GM18951 (cell line): ENCODE measurements at regions not wholly inside any gene's neighbourhood (a gene's known extent, or its start where the extent isn't known, plus 50 kb on each side); places are given as distances from the start of the nearest gene placed in this dataset.

Experiments used
- POLR2A ChIP-seq: IDR thresholded peaks from 4 replicates; pipeline ENCODE4 v1.6.1; 2011; ENCODE audit warnings: mild to moderate bottlenecking; ENCODE audit not compliant: insufficient read length, insufficient read depth; ENCODE audit errors: extremely low read depth
- in situ Hi-C: fragments of 300-500 bp; cut with MboI; formaldehyde crosslinking; loops from one replicate; pipeline ENCODE4 v1.12.0; 2022; ENCODE audit warnings: low sequenced_read_pairs, mixed read lengths, inconsistent platforms; ENCODE audit not compliant: unreplicated experiment

DNA sequence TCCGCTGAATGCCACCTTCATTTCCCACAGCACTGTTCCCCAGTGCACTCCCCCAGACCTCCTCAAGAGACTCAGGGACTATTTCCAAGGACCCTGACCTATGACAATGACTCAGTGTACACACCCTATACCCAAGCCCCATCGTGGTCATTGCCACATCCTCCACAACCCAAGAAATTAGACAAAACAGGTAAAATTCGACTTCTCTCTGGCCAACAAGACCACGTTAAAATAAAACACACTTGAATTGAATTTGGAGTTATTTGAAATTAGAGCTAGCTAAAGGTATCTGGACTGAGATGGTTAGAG, 126.4 kb upstream of the NCK2 start:
- no peak for TF ChIP-seq POLR2A
- in situ Hi-C loops = no loop called here

DNA sequence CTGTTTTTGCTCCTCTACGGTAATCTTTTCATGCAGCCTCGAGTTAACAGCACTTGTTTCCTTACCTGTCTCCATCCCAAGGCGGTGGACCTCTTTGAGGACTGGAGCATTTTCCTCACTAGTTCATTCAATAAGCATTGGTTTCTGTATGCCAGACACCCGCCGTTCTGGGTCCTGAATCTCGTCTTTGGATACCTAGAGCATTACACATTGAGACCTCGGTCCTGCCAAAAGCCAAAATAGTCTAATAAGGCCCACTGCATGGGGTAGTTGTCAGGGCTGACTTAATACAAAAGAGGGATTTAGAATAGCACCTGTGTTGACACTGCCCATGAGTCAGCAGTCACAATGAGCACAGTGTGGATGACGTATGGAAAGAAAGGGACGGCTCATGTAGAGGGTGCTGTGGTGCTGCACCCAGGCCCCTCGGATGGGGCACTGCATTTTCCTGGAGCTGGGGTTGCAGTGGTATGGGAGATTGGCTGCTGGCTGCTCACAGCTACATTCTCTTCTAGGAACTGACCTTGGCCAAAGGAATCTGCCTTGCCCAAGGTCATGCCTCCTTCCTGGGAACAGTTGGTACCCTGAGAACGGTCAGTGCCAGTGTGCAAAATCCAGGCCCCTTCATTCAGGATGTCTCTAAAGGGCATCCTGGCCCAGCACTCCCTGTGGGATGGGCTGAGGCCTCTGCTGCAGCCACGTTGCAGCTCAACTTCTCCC, 126.9 kb upstream of the NCK2 start:
- in situ Hi-C loops = no loop called here
- no peak for TF ChIP-seq POLR2A

DNA sequence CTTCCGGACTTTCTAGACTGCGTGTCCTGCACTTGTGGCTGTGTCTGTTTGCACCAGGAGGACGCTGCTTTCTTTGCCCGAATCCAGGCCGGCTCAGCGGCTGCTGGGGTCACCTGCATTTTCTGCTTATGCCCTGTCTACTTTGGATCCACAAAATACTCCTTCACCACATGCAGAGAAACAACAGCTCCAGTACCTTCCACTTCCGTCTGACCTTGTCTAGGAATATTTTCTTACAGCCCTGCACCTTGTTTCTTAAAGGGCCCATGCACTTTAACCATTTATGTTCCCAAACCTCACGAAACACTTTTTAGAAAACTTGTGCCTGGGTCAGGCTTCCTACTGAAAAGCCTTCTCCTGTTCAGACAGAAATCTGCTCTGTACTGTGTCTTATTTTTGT, 129.4 kb upstream of the NCK2 start:
- no peak for TF ChIP-seq POLR2A

DNA sequence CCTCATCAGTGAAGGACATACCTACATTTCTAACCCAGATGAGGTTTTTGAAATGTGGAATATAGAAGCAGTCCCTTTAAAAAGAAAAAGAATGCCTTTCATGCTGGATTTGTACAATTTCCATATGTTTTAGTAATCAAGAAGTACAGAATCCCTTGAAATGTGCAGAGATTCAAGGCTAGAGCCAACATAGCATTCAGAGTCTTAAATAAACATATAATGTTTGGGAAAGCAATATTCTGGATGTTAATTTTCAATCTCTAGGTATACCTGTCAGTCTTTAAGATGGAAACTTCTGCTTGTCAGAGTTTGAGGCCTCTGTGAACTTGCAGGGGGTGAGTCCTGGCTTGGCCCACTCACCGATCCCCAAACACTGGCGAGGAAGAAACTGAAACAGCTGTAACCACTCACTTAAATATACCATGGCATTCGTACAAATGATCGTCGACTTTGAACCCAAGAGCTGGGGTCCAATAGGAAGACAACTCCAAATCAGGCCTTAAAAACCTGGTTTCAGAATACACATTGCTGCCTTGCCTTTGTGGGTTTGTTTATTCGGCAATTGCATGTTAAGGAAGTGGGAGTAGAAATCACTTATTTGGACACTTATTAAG, 132.8 kb upstream of the NCK2 start:
- in situ Hi-C loops = no loop called here
- TF ChIP-seq POLR2A = no peak

More for the DNA sequence above, 129.4 kb upstream of the NCK2 start:
- in situ Hi-C loops = no loop called here

DNA sequence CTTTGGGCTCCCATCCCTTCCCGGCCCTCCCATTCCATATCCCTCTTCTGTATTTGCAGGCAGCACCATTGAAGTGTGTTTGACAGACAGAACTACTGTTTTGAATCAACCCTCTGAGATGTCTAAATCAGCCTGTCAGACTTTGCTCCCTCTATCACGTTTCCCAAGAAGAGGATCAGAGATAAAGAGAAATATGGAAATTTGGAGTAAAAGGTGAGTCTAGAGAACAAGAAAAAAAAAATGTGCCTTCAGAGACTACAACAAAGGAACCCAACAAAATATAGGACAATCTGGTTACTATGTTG, 133.4 kb upstream of the NCK2 start:
- no peak for TF ChIP-seq POLR2A
- in situ Hi-C loops = no loop called here

DNA sequence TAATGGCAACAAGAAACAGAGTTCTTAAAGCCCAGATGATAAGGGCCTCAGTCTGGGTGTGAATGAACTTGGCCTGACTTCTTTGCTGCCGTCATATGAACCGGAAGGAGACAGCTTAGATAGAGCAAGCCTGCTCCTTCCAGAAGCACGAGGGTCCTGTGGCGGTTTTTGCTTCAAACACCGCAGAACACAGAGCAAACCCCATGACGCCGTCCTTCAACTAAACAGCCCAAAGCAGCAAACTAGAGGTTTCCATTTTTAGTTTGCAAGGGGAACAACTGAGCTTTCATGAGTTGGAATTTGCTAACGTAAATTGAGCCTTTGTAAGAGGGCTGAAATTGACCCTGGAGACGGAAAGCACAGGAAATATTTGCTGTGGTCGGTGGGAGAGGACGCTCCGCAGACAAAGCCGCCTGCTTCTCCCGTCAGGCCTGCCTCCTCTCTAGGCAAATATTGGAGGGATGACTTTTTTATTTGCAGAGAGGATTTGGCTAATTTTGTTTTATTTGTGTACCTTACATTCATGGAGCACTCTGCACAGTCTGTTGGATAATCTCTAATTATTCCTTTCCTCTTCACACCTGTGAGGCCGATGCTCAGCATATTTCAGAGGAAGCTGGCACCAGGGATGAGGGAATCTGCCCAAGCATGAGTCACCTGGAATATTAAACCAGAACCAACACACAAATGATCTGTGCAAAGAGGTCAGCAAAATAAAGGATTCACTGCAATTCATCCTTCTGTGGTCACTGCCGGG, 134.0 kb upstream of the NCK2 start:
- in situ Hi-C loops = no loop called here
- TF ChIP-seq POLR2A = no peak

DNA sequence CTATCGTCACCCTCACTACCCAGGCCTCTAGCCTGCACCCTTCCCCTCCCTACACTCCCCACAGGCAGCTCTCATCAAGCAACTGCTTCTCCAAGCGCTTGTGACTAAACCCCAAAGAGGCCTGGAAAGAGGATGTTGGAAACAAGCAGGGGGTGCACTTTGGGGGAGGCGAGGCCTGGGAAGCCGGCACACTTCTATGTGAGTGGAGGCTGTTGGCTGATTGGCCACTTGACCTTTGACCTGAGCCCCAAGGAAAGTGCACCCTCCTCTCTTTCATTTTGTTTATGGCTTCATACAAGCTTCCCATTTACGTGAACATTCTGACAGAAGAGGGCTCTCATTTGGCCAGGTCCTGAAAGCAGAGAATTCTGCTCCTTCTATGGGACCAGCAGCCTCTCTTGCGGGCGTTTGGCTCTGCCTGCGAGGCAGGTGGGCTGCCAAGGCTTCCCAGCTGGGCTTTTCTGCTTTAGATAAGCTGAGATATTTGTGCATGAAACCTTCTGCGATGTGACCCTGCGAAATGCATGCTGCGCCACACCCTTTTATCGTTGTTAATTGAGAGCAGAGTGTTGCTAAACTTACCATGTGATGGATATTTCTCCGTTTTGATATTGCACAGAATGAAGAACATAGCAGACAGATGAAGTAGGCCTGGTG, 134.8 kb upstream of the NCK2 start:
- in situ Hi-C loops = no loop called here
- TF ChIP-seq POLR2A = no peak

DNA sequence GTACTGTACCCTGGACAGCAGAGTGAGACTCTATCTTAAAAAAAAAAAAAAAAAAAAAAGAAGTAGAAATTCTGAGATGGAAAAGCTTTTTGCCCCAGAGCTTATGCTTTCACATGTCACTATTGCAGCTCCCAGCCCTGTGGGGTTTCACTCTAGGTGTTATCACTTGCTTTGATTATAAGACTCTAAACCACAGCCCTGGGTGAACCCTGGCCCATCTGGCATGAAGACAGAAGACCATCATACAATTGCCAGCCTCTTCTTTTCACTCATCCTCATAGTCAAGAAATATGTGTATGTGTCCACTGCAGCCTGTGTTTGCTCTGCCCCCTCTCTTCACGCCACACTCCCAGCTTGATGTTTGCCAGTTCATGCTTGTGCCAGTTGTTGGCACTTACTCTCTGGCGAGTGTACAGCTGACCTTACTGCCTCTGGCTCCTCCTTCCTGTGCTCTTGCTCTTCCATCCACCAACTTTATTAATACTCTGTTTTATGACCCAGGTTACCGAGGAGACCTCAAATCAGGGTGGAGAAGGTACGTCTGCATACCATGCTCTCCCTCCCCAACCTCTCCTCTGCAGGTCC, 136.7 kb upstream of the NCK2 start:
- TF ChIP-seq POLR2A = no peak
- in situ Hi-C loops = no loop called here

DNA sequence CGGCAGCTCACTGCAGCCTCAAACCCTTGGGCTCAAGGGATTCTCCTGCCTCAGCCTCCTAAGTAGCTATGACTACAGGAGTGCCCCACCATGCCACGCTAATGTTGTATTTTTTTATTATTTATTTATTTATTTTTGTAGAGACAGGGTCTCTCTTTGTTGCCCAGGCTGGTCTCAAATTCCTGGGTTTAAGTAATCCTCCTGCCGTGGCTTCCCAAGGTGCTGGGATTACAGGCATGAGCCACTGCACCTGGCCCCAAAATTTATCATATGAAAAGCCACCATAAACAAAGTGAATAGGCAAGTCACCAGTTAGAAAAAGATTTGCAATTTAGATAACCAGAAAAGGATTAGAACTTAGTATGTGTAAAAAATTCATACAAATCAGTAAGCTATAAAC, 138.6 kb upstream of the NCK2 start:
- in situ Hi-C loops = no loop called here
- TF ChIP-seq POLR2A = no peak

DNA sequence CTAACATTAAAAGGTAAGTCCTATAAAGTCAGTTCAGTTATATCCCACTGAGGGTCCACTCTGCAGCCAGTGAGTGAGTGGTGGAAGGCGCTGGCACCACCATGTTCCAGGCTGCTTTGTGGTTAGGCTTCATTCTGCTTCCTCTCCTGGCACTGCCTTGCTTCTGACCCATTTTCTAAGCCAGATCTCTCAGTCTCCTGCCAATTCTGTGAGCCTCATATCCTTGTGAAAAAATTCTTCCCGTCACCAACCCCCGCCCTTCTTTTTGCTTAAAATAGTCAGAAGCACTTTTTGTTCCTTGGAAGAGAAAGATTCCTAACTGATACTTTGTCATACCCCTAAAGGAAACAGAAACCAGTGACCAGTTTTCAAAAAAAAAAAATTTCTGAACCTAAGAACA, 139.8 kb upstream of the NCK2 start:
- TF ChIP-seq POLR2A = no peak
- in situ Hi-C loops = no loop called here

DNA sequence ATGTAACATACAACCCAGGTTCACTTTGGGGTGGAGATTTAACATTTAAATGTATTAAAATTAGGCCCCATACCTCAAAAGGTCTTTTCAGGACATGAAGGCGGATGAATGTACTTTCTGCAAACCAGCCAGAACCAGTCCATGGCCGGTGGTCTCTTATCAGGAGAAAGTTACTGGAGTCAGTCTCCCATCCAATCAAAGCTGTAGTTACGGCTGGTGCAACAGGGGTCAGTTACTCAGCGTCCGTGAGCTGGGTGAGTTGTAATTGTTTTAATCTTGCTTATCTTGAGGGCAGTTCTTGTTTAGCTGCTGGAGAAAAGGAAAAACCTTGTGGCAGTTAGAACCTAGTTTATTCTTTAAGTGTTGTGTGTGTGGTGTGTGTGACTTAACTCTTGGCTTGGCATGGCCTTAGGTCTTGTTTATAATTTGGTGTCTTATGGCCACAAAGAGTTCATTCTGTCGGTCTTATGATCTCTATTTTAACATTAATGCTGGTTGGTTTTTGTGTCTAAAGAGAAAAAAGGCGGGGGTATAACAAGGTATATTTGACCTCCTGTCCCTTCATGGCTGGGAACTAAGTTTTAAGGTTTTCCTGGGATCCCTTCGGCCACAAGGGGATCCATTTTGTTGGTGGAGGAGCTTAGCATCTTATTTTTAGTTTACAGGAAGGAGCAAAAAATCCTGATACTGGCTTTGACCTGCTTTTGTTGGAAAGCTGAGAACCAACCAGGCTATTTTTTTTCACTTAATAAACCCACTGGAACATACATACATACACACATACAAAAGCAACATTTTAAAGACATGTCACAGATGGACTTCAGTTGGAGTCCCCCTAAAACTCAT, 143.5 kb upstream of the NCK2 start:
- TF ChIP-seq POLR2A = no peak
- in situ Hi-C loops = no loop called here

DNA sequence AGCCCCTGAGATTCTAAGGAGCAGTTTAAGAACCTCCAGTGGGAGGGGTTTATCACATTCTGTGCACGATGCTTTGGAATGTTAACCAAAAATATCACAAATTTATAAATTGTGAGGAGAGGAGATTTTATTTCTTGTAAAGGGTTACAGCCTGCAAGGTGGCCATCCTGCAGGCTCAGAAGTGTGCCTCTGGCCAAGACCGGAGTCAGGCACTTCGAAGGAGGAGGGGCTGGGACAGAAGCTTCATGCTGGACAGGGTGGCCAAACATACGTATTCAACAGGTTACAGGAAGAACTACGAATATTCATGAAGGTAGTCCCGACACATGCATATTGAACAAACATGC, 144.1 kb upstream of the NCK2 start:
- in situ Hi-C loops = no loop called here

DNA sequence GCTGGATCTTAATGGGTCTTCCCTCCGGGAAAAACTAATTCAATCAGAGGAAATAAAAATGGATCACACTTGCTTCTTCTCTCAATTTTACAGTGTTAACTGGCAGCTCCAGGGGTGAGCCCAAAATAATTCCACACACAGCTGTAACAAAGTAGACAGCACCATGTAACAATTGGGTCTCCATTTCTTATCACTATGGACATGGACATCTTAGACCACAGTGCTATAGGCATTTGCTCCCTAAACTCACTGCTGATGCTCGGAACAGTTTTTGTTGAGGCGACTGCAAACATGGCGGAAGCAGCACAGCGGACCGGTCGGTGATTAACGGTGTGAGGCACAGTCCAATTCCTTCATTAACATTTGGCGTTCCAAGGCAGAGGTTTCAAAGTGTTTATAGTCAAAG, 144.7 kb upstream of the NCK2 start:
- in situ Hi-C loops = no loop called here
- no peak for TF ChIP-seq POLR2A

More for the DNA sequence above, 144.1 kb upstream of the NCK2 start:
- TF ChIP-seq POLR2A = no peak
